ENCODE measurements at regions not wholly inside any gene's neighbourhood (a gene's known extent, or its start where the extent isn't known, plus 50 kb on each side); places are given as distances from the start of the nearest gene placed in this dataset.

DNA sequence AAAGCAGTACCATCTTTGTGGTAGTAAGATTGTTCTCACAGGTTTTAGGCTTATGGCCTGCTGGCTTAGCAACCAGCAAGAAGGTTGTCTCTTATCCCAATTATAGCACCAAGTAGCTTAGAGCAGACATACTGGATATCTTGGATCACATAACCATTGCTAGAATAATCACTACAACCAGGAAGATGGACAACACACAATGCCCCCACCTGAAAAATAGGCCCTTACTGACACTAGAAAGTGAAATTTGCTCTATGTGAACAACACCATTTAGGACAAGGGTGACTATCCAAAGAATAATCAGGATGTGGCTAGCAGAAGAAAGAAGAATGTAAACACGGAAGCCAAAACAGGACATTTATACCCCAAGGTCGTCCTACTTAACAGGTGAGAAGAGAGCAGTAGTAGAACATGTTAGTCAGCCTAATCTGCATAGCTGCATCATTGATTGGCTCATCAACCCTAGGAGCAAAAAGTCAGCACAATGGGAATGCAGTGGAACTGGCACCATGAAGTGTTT is 172.7 kb upstream of the MARCKS start:
- TF ChIP-seq, protein P1, sequence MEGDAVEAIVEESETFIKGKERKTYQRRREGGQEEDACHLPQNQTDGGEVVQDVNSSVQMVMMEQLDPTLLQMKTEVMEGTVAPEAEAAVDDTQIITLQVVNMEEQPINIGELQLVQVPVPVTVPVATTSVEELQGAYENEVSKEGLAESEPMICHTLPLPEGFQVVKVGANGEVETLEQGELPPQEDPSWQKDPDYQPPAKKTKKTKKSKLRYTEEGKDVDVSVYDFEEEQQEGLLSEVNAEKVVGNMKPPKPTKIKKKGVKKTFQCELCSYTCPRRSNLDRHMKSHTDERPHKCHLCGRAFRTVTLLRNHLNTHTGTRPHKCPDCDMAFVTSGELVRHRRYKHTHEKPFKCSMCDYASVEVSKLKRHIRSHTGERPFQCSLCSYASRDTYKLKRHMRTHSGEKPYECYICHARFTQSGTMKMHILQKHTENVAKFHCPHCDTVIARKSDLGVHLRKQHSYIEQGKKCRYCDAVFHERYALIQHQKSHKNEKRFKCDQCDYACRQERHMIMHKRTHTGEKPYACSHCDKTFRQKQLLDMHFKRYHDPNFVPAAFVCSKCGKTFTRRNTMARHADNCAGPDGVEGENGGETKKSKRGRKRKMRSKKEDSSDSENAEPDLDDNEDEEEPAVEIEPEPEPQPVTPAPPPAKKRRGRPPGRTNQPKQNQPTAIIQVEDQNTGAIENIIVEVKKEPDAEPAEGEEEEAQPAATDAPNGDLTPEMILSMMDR (IDR thresholded peaks at IDR 0.05; ENCODE audit: insufficient read depth, low read length) = no peak
- no peak for TF ChIP-seq POLR2AphosphoS5 (IDR thresholded peaks at IDR 0.05; ENCODE audit: low read depth)
- TF ChIP-seq, protein P2, sequence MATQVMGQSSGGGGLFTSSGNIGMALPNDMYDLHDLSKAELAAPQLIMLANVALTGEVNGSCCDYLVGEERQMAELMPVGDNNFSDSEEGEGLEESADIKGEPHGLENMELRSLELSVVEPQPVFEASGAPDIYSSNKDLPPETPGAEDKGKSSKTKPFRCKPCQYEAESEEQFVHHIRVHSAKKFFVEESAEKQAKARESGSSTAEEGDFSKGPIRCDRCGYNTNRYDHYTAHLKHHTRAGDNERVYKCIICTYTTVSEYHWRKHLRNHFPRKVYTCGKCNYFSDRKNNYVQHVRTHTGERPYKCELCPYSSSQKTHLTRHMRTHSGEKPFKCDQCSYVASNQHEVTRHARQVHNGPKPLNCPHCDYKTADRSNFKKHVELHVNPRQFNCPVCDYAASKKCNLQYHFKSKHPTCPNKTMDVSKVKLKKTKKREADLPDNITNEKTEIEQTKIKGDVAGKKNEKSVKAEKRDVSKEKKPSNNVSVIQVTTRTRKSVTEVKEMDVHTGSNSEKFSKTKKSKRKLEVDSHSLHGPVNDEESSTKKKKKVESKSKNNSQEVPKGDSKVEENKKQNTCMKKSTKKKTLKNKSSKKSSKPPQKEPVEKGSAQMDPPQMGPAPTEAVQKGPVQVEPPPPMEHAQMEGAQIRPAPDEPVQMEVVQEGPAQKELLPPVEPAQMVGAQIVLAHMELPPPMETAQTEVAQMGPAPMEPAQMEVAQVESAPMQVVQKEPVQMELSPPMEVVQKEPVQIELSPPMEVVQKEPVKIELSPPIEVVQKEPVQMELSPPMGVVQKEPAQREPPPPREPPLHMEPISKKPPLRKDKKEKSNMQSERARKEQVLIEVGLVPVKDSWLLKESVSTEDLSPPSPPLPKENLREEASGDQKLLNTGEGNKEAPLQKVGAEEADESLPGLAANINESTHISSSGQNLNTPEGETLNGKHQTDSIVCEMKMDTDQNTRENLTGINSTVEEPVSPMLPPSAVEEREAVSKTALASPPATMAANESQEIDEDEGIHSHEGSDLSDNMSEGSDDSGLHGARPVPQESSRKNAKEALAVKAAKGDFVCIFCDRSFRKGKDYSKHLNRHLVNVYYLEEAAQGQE (IDR thresholded peaks at IDR 0.05; ENCODE audit: insufficient replicate concordance, low read depth) = no peak
- TF ChIP-seq SPI1 (IDR thresholded peaks at IDR 0.05; ENCODE audit: borderline replicate concordance, low read depth) = no peak
- TF ChIP-seq GABPA (IDR thresholded peaks at IDR 0.05; ENCODE audit: low read depth) = no peak
